GM18909 (cell line): ENCODE measurements at regions not wholly inside any gene's neighbourhood (a gene's known extent, or its start where the extent isn't known, plus 50 kb on each side); places are given as distances from the start of the nearest gene placed in this dataset.

Experiments
- ATAC-seq: cut with Tn5 transposase; IDR thresholded peaks from one replicate; pipeline ENCODE4 v1.9.1; 2021; ENCODE audit warnings: mild to moderate bottlenecking; ENCODE audit not compliant: unreplicated experiment, poor library complexity

GRCh38 chr2:217551252-217551899, 451.4 kb downstream of the TNS1 start:
- ATAC-seq = no peak

GRCh38 chr2:217539126-217539525, 463.7 kb downstream of the TNS1 start:
- ATAC-seq = no peak

DNA sequence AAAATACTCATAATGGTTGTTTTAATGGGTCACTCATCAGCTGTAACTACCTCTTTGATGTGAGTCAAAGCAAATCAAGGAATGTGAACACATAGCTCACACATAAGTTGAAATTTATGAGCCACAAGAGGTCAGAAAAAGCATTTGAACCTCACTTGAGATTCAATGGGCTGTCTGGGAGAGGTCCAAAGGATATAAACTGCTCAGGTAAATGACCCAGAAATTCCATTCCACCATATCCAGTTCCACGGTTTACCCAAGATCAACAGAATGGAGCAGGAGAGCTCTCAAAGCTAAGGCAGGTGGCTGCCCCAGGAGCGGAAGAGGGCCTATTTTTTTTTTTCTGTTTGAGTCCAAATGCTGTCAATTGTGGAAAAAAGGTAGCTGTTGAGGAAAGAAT, 464.1 kb downstream of the TNS1 start:
- ATAC-seq = no peak

GRCh38 chr2:217535957-217536708, 466.7 kb downstream of the TNS1 start:
- ATAC-seq = no peak

DNA sequence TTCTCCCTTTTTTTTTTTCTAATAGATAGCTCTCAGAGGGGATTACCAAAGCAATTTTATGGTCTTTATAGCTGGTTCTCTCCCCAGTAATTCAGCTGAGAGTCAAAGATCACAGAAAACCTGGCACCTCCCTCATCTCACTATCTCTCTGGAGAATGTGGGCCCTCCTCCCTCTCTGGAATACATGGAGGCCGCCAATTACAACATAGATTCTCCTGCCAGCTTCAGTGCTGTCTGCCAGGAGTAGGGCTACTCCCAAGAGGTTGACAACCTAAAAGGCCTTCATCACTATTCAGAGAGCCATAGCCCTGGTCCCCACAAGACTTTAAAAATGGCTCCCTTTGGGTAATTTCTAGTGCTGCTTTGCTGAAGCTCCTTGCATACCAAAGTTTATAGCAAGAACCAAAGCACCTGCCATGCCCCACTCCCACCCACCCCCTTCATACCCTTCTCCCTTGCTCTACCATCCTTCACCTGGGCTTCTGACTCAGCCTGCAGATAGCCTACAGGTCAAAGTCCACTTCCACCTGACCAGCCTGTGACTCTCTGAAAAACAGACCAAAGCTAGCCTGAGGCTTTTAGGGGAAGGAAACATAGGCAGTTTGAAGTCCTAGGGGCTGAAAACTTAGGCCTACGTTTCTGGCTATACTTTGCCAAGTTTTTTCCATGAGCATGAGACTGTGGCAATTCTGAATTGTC, 472.3 kb downstream of the TNS1 start:
- no peak for ATAC-seq

DNA sequence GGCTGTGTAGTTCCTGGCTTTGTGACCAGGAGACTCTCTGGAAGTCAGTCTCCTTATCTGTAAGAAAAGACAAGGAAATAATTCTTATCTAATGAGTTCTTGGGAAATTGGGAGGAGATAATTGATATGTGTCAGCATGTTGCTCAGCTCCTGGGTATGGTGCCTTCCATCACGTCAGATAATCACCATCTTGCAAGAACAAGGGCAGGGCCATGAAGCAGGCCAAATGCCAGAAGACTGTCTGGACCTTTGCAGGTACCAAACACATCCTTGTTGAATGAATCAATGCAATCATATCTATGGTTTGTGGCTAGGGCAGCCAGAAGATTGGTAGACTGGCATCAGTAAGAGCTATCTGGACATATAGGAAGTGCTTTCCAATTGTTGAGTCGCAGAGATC, 473.5 kb downstream of the TNS1 start:
- no peak for ATAC-seq

DNA sequence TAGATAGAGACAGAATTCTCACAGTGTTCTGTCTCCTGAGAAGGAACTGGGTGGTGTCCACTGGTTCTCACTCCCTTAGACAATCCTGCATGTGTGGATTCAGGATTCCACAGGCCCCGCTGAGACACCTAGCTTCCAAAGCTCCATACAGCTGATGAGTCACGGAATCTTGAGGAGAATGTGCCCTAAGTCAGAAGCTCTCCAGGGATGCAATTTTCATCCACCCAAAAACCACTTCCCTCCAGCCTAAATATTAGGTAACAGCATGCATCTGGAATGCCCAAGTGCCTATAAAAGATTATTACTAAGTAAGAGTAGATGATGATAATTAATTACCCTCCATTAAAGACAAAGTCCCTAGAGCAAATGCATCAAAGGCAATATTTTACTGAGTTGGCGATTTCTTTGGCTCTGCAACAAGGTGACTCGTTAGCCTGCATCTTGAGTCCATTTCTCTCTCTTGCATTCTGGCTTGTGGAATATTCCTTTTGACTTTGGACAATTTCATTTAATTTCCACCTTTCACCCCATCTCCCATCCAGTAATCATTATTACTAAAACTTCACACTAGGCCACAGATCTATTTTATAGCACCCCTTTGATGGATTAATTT, 475.1 kb downstream of the TNS1 start:
- no peak for ATAC-seq

DNA sequence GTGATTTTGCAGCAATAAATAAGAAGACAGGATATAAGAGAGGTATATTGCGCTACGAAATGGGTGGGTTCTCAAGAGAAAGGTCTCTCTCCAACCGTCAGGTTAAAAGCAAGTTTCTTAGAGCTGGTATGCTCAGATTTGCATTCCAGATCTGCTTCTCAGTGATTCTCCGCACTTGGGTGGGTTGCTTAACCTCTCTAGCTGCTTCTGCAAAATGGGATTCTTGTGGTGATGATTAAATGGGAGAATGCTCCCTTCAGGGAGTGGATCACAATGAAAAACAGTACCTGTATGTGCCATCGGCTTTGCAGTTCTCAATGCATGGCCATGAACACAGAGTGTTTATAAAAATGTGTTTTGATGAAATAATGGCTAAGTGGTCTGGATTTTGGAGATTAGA, 477.7 kb downstream of the TNS1 start:
- ATAC-seq = no peak

GRCh38 chr2:217523286-217523685, 479.5 kb downstream of the TNS1 start:
- ATAC-seq = no peak

DNA sequence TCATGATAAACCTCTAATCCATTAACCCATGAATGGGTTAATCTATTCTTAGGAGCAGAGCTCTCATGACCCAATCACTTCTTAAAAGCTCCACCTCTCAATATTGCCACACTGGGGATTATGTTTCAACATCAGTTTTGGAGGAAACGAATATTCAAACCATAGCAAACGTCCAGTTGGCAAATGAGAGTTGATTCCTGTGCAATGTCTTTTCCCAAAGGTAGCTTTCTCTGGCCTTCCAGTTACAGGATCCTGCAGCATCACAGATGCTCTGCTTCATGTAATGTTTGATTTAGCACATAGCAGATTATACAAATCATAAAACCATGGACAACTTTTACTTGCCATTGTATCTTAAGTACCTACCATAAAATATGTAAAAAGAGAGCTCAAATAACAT, 481.0 kb downstream of the TNS1 start:
- ATAC-seq = no peak

DNA sequence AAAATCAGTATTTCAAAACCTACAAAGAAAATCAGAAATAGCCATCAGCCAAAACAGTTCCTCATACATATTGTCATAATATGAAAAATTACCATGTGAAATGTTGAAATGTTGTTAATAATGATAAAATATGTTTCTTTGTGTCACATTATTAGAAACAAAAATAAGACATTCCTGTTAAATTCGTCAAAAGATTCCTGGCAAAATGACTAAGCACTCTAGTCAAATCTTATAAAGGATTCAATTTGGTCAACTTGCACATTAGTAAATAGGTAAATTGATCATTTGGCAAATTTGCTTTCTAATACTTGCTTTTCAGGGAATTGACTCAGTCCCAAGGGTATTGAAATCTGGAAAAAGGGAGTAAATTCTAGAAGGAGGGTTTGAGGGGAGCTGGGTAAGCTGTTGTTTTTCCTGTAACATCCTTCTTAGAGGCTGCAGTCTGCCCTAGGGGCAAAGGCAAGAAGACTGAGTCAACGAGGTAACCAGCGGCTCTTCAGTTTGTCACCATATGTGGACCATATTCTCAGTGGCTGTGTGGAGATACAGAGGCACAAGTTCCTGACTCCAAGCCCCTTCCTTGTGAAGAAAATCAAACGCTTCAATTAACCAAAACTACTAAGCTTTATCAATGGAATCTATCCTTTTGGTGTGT, 482.3 kb downstream of the TNS1 start:
- ATAC-seq = no peak

GRCh38 chr2:217517402-217517801, 485.4 kb downstream of the TNS1 start:
- no peak for ATAC-seq

- no peak for ATAC-seq
These were observed 487.0 kb downstream of the TNS1 start for GRCh38 chr2:217515615-217516309.

GRCh38 chr2:217513258-217513657, 489.5 kb downstream of the TNS1 start:
- no peak for ATAC-seq

DNA sequence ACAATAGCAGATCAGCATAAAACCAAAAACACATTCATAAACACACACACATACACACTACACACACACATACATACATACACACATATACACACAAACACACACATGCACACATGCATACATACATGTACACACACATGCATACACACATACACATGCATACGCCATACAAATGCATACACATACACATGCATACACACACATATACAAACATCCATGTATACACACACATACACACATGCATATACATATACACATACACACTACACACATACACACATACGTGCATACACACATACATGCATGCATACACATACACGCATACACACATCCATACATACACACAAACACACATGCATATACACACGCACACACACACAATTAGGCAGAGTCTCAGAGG, 490.1 kb downstream of the TNS1 start:
- no peak for ATAC-seq

GRCh38 chr2:217512259-217512658, 490.5 kb downstream of the TNS1 start:
- no peak for ATAC-seq

- no peak for ATAC-seq
These were observed 490.9 kb downstream of the TNS1 start for GRCh38 chr2:217511850-217512249.

DNA sequence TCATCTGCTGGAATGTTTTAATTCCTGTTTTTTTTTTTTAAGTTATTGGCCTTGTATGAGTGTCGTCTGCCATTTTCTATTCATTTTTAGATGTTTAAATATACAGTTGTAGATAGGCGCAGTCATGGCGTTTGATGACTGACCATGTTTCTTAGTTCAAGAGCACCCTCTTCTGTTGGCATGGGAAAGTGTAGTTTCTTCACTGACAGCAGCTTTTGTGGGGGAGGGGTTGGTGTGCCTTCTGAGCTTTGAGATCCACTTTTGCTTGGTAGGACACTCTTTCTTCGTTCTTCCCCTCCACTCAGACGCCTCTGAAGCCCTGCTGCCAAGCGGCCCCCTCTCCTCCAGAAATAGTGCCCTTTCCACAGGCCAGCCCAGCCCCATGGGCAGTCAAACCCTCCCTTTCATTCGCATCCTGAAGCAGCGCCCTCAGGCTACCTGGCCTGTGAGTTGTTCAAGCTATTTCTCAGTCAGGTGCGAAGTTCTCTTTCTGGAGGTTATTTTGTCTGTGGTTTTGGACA, 492.0 kb downstream of the TNS1 start:
- peak; percentile 65 for ATAC-seq

- no peak for ATAC-seq
These were observed 497.5 kb downstream of the TNS1 start for GRCh38 chr2:217505303-217505702.

GRCh38 chr2:217501887-217502286, 500.9 kb downstream of the TNS1 start:
- ATAC-seq = no peak
